Chondrocyte (in vitro differentiated cells): ENCODE measurements at regions not wholly inside any gene's neighbourhood (a gene's known extent, or its start where the extent isn't known, plus 50 kb on each side); places are given as distances from the start of the nearest gene placed in this dataset.

ENCODE experiments used
- DNase-seq: peaks from one replicate; pipeline ENCODE4 v3.0.0; 2021; ENCODE audit warnings: mixed read lengths, low spot score
- H3K27ac Mint-ChIP-seq: one replicate; pipeline ENCODE4 v1.8.0; 2021; ENCODE audit warnings: mild to moderate bottlenecking, moderate library complexity, mixed read lengths; ENCODE audit not compliant: unreplicated experiment
- H3K27me3 Mint-ChIP-seq: 2 replicates; pipeline ENCODE4 v1.8.0; 2021; ENCODE audit warnings: low read depth, mixed read lengths
- H3K36me3 Mint-ChIP-seq: 2 replicates; pipeline ENCODE4 v1.8.0; 2021; ENCODE audit warnings: low read depth, mixed read lengths
- H3K4me1 Mint-ChIP-seq: 2 replicates; pipeline ENCODE4 v1.8.0; 2021; ENCODE audit warnings: low read depth, mild to moderate bottlenecking, mixed read lengths
- H3K4me3 Mint-ChIP-seq: one replicate; pipeline ENCODE4 v1.8.0; 2021; ENCODE audit warnings: mild to moderate bottlenecking, moderate library complexity, mixed read lengths; ENCODE audit not compliant: unreplicated experiment
- H3K9me3 Mint-ChIP-seq: 2 replicates; pipeline ENCODE4 v1.8.0; 2021; ENCODE audit warnings: low read depth, mixed read lengths
- CTCF ChIP-seq: fragments of 200-600 bp; sonication (generic); IDR thresholded peaks from 2 replicates; pipeline ENCODE4 v1.5.0; 2021; ENCODE audit warnings: antibody characterized with exemption, mild to moderate bottlenecking, moderate library complexity

GRCh38 chr10:89963451-89964102, 262.2 kb downstream of the KIF20B start:
- H3K27me3 Mint-ChIP-seq = peaks cover 13% of the 10 kb centered on the region
- DNase-seq = no peak
- H3K4me3 Mint-ChIP-seq = no peak overlapping the region
- H3K4me1 Mint-ChIP-seq = no peaks in the 10 kb centered on the region
- peaks cover 2% of the 10 kb centered on the region for H3K9me3 Mint-ChIP-seq
- TF ChIP-seq CTCF = no peak
- H3K36me3 Mint-ChIP-seq = no peaks in the 10 kb centered on the region
- no peak overlapping the region for H3K27ac Mint-ChIP-seq

DNA sequence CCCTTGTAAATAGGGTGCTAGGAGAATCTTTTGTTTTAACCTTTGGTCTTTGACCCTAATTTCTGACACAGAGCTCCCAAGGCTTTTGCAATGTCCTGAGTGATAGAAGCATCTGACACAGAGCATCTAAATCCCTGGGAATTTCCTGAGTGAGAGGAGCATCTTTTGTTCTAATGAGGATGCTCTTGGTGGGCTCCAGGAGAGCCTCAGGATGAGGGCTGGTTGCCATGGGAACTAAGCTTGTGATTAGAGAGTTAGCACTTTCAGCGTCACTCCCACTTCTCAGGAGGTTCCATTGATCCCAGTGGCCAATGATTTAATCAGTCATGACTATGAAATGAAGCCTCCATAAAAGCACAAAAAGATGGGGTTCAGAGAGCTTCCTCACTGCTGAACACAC, 264.8 kb downstream of the KIF20B start:
- H3K9me3 Mint-ChIP-seq = no peaks in the 10 kb centered on the region
- no peak for TF ChIP-seq CTCF
- H3K36me3 Mint-ChIP-seq = no peaks in the 10 kb centered on the region
- H3K4me3 Mint-ChIP-seq = no peak overlapping the region
- no peaks in the 10 kb centered on the region for H3K4me1 Mint-ChIP-seq
- H3K27me3 Mint-ChIP-seq = peaks cover 20% of the 10 kb centered on the region
- DNase-seq = no peak
- H3K27ac Mint-ChIP-seq = no peak overlapping the region

GRCh38 chr10:89973326-89973725, 271.9 kb downstream of the KIF20B start:
- no peaks in the 10 kb centered on the region for H3K9me3 Mint-ChIP-seq
- no peak overlapping the region for H3K27ac Mint-ChIP-seq
- peaks cover 17% of the 10 kb centered on the region for H3K27me3 Mint-ChIP-seq
- H3K4me1 Mint-ChIP-seq = no peaks in the 10 kb centered on the region
- no peak overlapping the region for H3K4me3 Mint-ChIP-seq
- DNase-seq = no peak
- H3K36me3 Mint-ChIP-seq = no peaks in the 10 kb centered on the region
- no peak for TF ChIP-seq CTCF

- peaks cover 11% of the 10 kb centered on the region for H3K27me3 Mint-ChIP-seq
- no peak overlapping the region for H3K27ac Mint-ChIP-seq
- DNase-seq = no peak
- no peak for TF ChIP-seq CTCF
- no peak overlapping the region for H3K4me3 Mint-ChIP-seq
- H3K36me3 Mint-ChIP-seq = no peaks in the 10 kb centered on the region
- no peaks in the 10 kb centered on the region for H3K9me3 Mint-ChIP-seq
- H3K4me1 Mint-ChIP-seq = no peaks in the 10 kb centered on the region
Observed at GRCh38 chr10:89975071-89975470, 273.7 kb downstream of the KIF20B start.

- Mint-ChIP-seq H3K27me3 (peaks cover 8% of the 10 kb centered on the region), H3K9me3 (no peaks in the 10 kb centered on the region), H3K27ac (no peak overlapping the region), H3K4me1 (no peaks in the 10 kb centered on the region), H3K36me3 (no peaks in the 10 kb centered on the region), H3K4me3 (no peak overlapping the region)
- no peak for TF ChIP-seq CTCF
- DNase-seq = no peak
Observed at GRCh38 chr10:89975771-89976170, 274.4 kb downstream of the KIF20B start.
